Panc1 (cell line): ENCODE measurements at regions not wholly inside any gene's neighbourhood (a gene's known extent, or its start where the extent isn't known, plus 50 kb on each side); places are given as distances from the start of the nearest gene placed in this dataset.

Experiments used
- ATAC-seq: fragments of 200-7000 bp; cut with Tn5 transposase; 2 replicates; pipeline ENCODE4 v1.9.1; 2020; ENCODE audit warnings: mild to moderate bottlenecking, moderate library complexity
- BruUV-seq: library from RNA; stranded (reverse); fragments of 400-500 nt; replicated peaks from 2 replicates; lab custom pipeline; 2021; lab: Mats Ljungman, UMichigan
- CTCF ChIA-PET: fragments of 300-600 bp; sonication (Branson Sonifier 250); formaldehyde crosslinking; loops from one replicate; lab custom pipeline; 2022; ENCODE audit warnings: antibody characterized with exemption; lab: Charles Lee
- POLR2A ChIA-PET: fragments of 300-600 bp; sonication (Branson Sonifier 250); formaldehyde crosslinking; loops from one replicate; lab custom pipeline; 2022; ENCODE audit warnings: antibody characterized with exemption; lab: Charles Lee
- DNase-seq: peaks from one replicate; pipeline ENCODE4 v3.0.0-alpha.2; 2010; ENCODE audit warnings: low read depth, low spot score
- H3K27ac ChIP-seq: 2 replicates; pipeline ENCODE4 v1.5.1; 2011; ENCODE audit warnings: mild to moderate bottlenecking, low read length, inconsistent platforms
- H3K27me3 ChIP-seq: fragments of 200-500 bp; sonication (Bioruptor generic); 2 replicates; pipeline ENCODE4 v1.6.0; 2014; ENCODE audit warnings: low read length, inconsistent platforms; ENCODE audit not compliant: control insufficient read depth, insufficient read depth
- H3K36me3 ChIP-seq: fragments of 200-500 bp; sonication (Bioruptor generic); 2 replicates; pipeline ENCODE4 v1.5.1; 2014; ENCODE audit warnings: inconsistent platforms, mild to moderate bottlenecking, low read length, moderate library complexity; ENCODE audit not compliant: control insufficient read depth, insufficient read depth
- H3K4me1 ChIP-seq: 2 replicates; pipeline ENCODE4 v1.5.1; 2011; ENCODE audit warnings: inconsistent platforms, mild to moderate bottlenecking, low read length, moderate library complexity; ENCODE audit not compliant: control insufficient read depth, insufficient read depth
- H3K4me3 ChIP-seq, 2 experiments: 2 replicates each; pipeline ENCODE4 v1.5.1; 2011 to 2012; ENCODE audit warnings: low read depth in 2 of 2, low read length in 2 of 2, mild to moderate bottlenecking in 2 of 2, inconsistent platforms in 1 of 2, moderate library complexity in 1 of 2
- H3K9me3 ChIP-seq: fragments of 200-500 bp; sonication (Bioruptor generic); 2 replicates; pipeline ENCODE4 v1.5.1; 2014; ENCODE audit warnings: low read depth, mild to moderate bottlenecking, inconsistent platforms, low read length, moderate library complexity; ENCODE audit not compliant: control insufficient read depth, insufficient read depth
- POLR2AphosphoS5 ChIP-seq: IDR thresholded peaks from 2 replicates; pipeline ENCODE4 v1.6.1; 2012; ENCODE audit warnings: mild to moderate bottlenecking, low read depth, low read length, moderate library complexity
- SIN3A ChIP-seq: IDR thresholded peaks from 2 replicates; pipeline ENCODE4 v1.6.1; 2012; ENCODE audit warnings: low read depth, mild to moderate bottlenecking, low read length, moderate library complexity, borderline replicate concordance; ENCODE audit not compliant: insufficient read depth
- TCF7L2 ChIP-seq: IDR thresholded peaks from 2 replicates; pipeline ENCODE4 v1.6.1; 2011; ENCODE audit warnings: mild to moderate bottlenecking, low read depth, low read length, inconsistent platforms
- in situ Hi-C: cut with HindIII; loops from 2 replicates; pipeline ENCODE4 v1.10.0; 2016; ENCODE audit warnings: low sequenced_read_pairs, low pct_unique_long_range_greater_than_20kb
- intact Hi-C: fragments of 100-400 bp; cut with micrococcal nuclease; formaldehyde crosslinking; loops from one replicate; pipeline ENCODE4 v1.10.0; 2022; ENCODE audit not compliant: unreplicated experiment
- TF ChIP-seq, protein P1 (sequence below): fragments of 450-650 bp; IDR thresholded peaks from 2 replicates; pipeline ENCODE4 v1.5.1; 2017; ENCODE audit warnings: mild to moderate bottlenecking
- TF ChIP-seq, protein P2 (sequence below), 2 experiments: IDR thresholded peaks; 2 replicates each; pipeline ENCODE4 v1.6.1; 2011 to 2012; ENCODE audit warnings: low read depth in 2 of 2, control low read depth in 1 of 2, low read length in 1 of 2, mild to moderate bottlenecking in 1 of 2, moderate library complexity in 1 of 2; ENCODE audit not compliant: insufficient read depth in 1 of 2

- ChIA-PET CTCF (no interaction called here), POLR2A (no interaction called here)
- H3K4me1 ChIP-seq: no peaks in the 10 kb centered on the region
- no peaks in the 10 kb centered on the region for H3K36me3 ChIP-seq
- H3K27ac ChIP-seq: no peak overlapping the region
- no peak overlapping the region for H3K4me3 ChIP-seq
- TF ChIP-seq, protein P1, sequence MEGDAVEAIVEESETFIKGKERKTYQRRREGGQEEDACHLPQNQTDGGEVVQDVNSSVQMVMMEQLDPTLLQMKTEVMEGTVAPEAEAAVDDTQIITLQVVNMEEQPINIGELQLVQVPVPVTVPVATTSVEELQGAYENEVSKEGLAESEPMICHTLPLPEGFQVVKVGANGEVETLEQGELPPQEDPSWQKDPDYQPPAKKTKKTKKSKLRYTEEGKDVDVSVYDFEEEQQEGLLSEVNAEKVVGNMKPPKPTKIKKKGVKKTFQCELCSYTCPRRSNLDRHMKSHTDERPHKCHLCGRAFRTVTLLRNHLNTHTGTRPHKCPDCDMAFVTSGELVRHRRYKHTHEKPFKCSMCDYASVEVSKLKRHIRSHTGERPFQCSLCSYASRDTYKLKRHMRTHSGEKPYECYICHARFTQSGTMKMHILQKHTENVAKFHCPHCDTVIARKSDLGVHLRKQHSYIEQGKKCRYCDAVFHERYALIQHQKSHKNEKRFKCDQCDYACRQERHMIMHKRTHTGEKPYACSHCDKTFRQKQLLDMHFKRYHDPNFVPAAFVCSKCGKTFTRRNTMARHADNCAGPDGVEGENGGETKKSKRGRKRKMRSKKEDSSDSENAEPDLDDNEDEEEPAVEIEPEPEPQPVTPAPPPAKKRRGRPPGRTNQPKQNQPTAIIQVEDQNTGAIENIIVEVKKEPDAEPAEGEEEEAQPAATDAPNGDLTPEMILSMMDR: no peak
- TF ChIP-seq TCF7L2: no peak
- TF ChIP-seq POLR2AphosphoS5: no peak
- TF ChIP-seq, protein P2, sequence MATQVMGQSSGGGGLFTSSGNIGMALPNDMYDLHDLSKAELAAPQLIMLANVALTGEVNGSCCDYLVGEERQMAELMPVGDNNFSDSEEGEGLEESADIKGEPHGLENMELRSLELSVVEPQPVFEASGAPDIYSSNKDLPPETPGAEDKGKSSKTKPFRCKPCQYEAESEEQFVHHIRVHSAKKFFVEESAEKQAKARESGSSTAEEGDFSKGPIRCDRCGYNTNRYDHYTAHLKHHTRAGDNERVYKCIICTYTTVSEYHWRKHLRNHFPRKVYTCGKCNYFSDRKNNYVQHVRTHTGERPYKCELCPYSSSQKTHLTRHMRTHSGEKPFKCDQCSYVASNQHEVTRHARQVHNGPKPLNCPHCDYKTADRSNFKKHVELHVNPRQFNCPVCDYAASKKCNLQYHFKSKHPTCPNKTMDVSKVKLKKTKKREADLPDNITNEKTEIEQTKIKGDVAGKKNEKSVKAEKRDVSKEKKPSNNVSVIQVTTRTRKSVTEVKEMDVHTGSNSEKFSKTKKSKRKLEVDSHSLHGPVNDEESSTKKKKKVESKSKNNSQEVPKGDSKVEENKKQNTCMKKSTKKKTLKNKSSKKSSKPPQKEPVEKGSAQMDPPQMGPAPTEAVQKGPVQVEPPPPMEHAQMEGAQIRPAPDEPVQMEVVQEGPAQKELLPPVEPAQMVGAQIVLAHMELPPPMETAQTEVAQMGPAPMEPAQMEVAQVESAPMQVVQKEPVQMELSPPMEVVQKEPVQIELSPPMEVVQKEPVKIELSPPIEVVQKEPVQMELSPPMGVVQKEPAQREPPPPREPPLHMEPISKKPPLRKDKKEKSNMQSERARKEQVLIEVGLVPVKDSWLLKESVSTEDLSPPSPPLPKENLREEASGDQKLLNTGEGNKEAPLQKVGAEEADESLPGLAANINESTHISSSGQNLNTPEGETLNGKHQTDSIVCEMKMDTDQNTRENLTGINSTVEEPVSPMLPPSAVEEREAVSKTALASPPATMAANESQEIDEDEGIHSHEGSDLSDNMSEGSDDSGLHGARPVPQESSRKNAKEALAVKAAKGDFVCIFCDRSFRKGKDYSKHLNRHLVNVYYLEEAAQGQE (IDR thresholded peaks at IDR 0.05; ENCODE audit: insufficient read depth in 1 of 2, low read depth in 2 of 2, low read length in 1 of 2): no peak
- TF ChIP-seq SIN3A: no peak
- no peaks in the 10 kb centered on the region for H3K27me3 ChIP-seq
- intact Hi-C loops (no loop called here), in situ Hi-C loops (no loop called here)
- H3K9me3 ChIP-seq: no peaks in the 10 kb centered on the region
- DNase-seq (no peak), ATAC-seq (no peak)
- BruUV-seq: no TSS peak
These were observed 372.1 kb downstream of the RAB28 start for GRCh38 chr4:13112030-13112429.

GRCh38 chr4:13109536-13109935, 374.6 kb downstream of the RAB28 start:
- CTCF ChIA-PET: no interaction called here
- no peaks in the 10 kb centered on the region for H3K4me1 ChIP-seq
- no peak for DNase-seq
- H3K27ac ChIP-seq: no peak overlapping the region
- H3K4me3 ChIP-seq: no peak overlapping the region
- no TSS peak for BruUV-seq
- H3K9me3 ChIP-seq: no peaks in the 10 kb centered on the region
- H3K36me3 ChIP-seq: no peaks in the 10 kb centered on the region
- TF ChIP-seq SIN3A (no peak), TCF7L2 (no peak), POLR2AphosphoS5 (no peak)
- TF ChIP-seq, protein P2 (IDR thresholded peaks at IDR 0.05; ENCODE audit: insufficient read depth in 1 of 2, low read depth in 2 of 2, low read length in 1 of 2): no peak
- TF ChIP-seq, protein P1: no peak
- no peak for ATAC-seq
- intact Hi-C loops (no loop called here), in situ Hi-C loops (no loop called here)
- POLR2A ChIA-PET: no interaction called here
- H3K27me3 ChIP-seq: no peaks in the 10 kb centered on the region
